ENCODE measurements at regions not wholly inside any gene's neighbourhood (a gene's known extent, or its start where the extent isn't known, plus 50 kb on each side); places are given as distances from the start of the nearest gene placed in this dataset.

- Histone ChIP-seq H3K4me3 (ENCODE audit: low read depth in 1 of 2, low read length in 2 of 2) (no peak overlapping the region), H3K27ac (ENCODE audit: low read depth, low read length) (no peak overlapping the region), H3K9me3 (ENCODE audit: control insufficient read depth in 1 of 2, low read length in 2 of 2) (no peaks in the 10 kb centered on the region), H3K4me1 (ENCODE audit: control insufficient read depth in 1 of 2, insufficient read depth in 2 of 2, low read length in 2 of 2) (no peaks in the 10 kb centered on the region), H3K27me3 (ENCODE audit: control insufficient read depth in 1 of 2, insufficient read depth in 2 of 2, low read length in 2 of 2) (no peaks in the 10 kb centered on the region), H3K36me3 (ENCODE audit: control insufficient read depth in 1 of 2, insufficient read depth in 2 of 2, low read length in 2 of 2) (no peaks in the 10 kb centered on the region), H3K9ac (ENCODE audit: low read depth in 1 of 2, low read length in 2 of 2) (no peak overlapping the region)
Observed at GRCh38 chr9:134517069-134517680, 124.4 kb upstream of the COL5A1 start.

- no peaks in the 10 kb centered on the region for H3K9me3 ChIP-seq (ENCODE audit: control insufficient read depth in 1 of 2, low read length in 2 of 2)
- no peak overlapping the region for H3K27ac ChIP-seq (ENCODE audit: low read depth, low read length)
- no peak overlapping the region for H3K9ac ChIP-seq (ENCODE audit: low read depth in 1 of 2, low read length in 2 of 2)
- H3K4me3 ChIP-seq (ENCODE audit: low read depth in 1 of 2, low read length in 2 of 2): no peak overlapping the region
- no peaks in the 10 kb centered on the region for H3K4me1 ChIP-seq (ENCODE audit: control insufficient read depth in 1 of 2, insufficient read depth in 2 of 2, low read length in 2 of 2)
- no peaks in the 10 kb centered on the region for H3K27me3 ChIP-seq (ENCODE audit: control insufficient read depth in 1 of 2, insufficient read depth in 2 of 2, low read length in 2 of 2)
- H3K36me3 ChIP-seq (ENCODE audit: control insufficient read depth in 1 of 2, insufficient read depth in 2 of 2, low read length in 2 of 2): no peaks in the 10 kb centered on the region
Observed at GRCh38 chr9:134518004-134518606, 123.5 kb upstream of the COL5A1 start.

GRCh38 chr9:134519375-134520070 is 122.1 kb upstream of the COL5A1 start:
- no peak overlapping the region for H3K9ac ChIP-seq (ENCODE audit: low read depth in 1 of 2, low read length in 2 of 2)
- H3K4me1 ChIP-seq (ENCODE audit: control insufficient read depth in 1 of 2, insufficient read depth in 2 of 2, low read length in 2 of 2): no peaks in the 10 kb centered on the region
- no peaks in the 10 kb centered on the region for H3K27me3 ChIP-seq (ENCODE audit: control insufficient read depth in 1 of 2, insufficient read depth in 2 of 2, low read length in 2 of 2)
- H3K36me3 ChIP-seq (ENCODE audit: control insufficient read depth in 1 of 2, insufficient read depth in 2 of 2, low read length in 2 of 2): no peaks in the 10 kb centered on the region
- no peaks in the 10 kb centered on the region for H3K9me3 ChIP-seq (ENCODE audit: control insufficient read depth in 1 of 2, low read length in 2 of 2)
- H3K4me3 ChIP-seq (ENCODE audit: low read depth in 1 of 2, low read length in 2 of 2): no peak overlapping the region
- no peak overlapping the region for H3K27ac ChIP-seq (ENCODE audit: low read depth, low read length)

GRCh38 chr9:134521817-134522501 is 119.6 kb upstream of the COL5A1 start:
- Histone ChIP-seq H3K27ac (ENCODE audit: low read depth, low read length) (no peak overlapping the region), H3K4me1 (ENCODE audit: control insufficient read depth in 1 of 2, insufficient read depth in 2 of 2, low read length in 2 of 2) (no peaks in the 10 kb centered on the region), H3K27me3 (ENCODE audit: control insufficient read depth in 1 of 2, insufficient read depth in 2 of 2, low read length in 2 of 2) (no peaks in the 10 kb centered on the region), H3K9me3 (ENCODE audit: control insufficient read depth in 1 of 2, low read length in 2 of 2) (no peaks in the 10 kb centered on the region), H3K9ac (ENCODE audit: low read depth in 1 of 2, low read length in 2 of 2) (no peak overlapping the region), H3K4me3 (ENCODE audit: low read depth in 1 of 2, low read length in 2 of 2) (no peak overlapping the region), H3K36me3 (ENCODE audit: control insufficient read depth in 1 of 2, insufficient read depth in 2 of 2, low read length in 2 of 2) (no peaks in the 10 kb centered on the region)

GRCh38 chr9:134522502-134522848 is 119.1 kb upstream of the COL5A1 start:
- Histone ChIP-seq H3K27ac (ENCODE audit: low read depth, low read length) (no peak overlapping the region), H3K27me3 (ENCODE audit: control insufficient read depth in 1 of 2, insufficient read depth in 2 of 2, low read length in 2 of 2) (no peaks in the 10 kb centered on the region), H3K4me1 (ENCODE audit: control insufficient read depth in 1 of 2, insufficient read depth in 2 of 2, low read length in 2 of 2) (no peaks in the 10 kb centered on the region), H3K4me3 (ENCODE audit: low read depth in 1 of 2, low read length in 2 of 2) (no peak overlapping the region), H3K9me3 (ENCODE audit: control insufficient read depth in 1 of 2, low read length in 2 of 2) (no peaks in the 10 kb centered on the region), H3K9ac (ENCODE audit: low read depth in 1 of 2, low read length in 2 of 2) (no peak overlapping the region), H3K36me3 (ENCODE audit: control insufficient read depth in 1 of 2, insufficient read depth in 2 of 2, low read length in 2 of 2) (no peaks in the 10 kb centered on the region)

- Histone ChIP-seq H3K9ac (ENCODE audit: low read depth in 1 of 2, low read length in 2 of 2) (no peak overlapping the region), H3K4me1 (ENCODE audit: control insufficient read depth in 1 of 2, insufficient read depth in 2 of 2, low read length in 2 of 2) (no peaks in the 10 kb centered on the region), H3K36me3 (ENCODE audit: control insufficient read depth in 1 of 2, insufficient read depth in 2 of 2, low read length in 2 of 2) (no peaks in the 10 kb centered on the region), H3K27me3 (ENCODE audit: control insufficient read depth in 1 of 2, insufficient read depth in 2 of 2, low read length in 2 of 2) (no peaks in the 10 kb centered on the region), H3K27ac (ENCODE audit: low read depth, low read length) (no peak overlapping the region), H3K9me3 (ENCODE audit: control insufficient read depth in 1 of 2, low read length in 2 of 2) (no peaks in the 10 kb centered on the region), H3K4me3 (ENCODE audit: low read depth in 1 of 2, low read length in 2 of 2) (no peak overlapping the region)
Observed at GRCh38 chr9:134522976-134523375, 118.6 kb upstream of the COL5A1 start.

GRCh38 chr9:134525070-134525815 is 116.4 kb upstream of the COL5A1 start:
- no peaks in the 10 kb centered on the region for H3K36me3 ChIP-seq (ENCODE audit: control insufficient read depth in 1 of 2, insufficient read depth in 2 of 2, low read length in 2 of 2)
- no peak overlapping the region for H3K27ac ChIP-seq (ENCODE audit: low read depth, low read length)
- H3K4me3 ChIP-seq (ENCODE audit: low read depth in 1 of 2, low read length in 2 of 2): no peak overlapping the region
- no peaks in the 10 kb centered on the region for H3K4me1 ChIP-seq (ENCODE audit: control insufficient read depth in 1 of 2, insufficient read depth in 2 of 2, low read length in 2 of 2)
- no peaks in the 10 kb centered on the region for H3K27me3 ChIP-seq (ENCODE audit: control insufficient read depth in 1 of 2, insufficient read depth in 2 of 2, low read length in 2 of 2)
- no peak overlapping the region for H3K9ac ChIP-seq (ENCODE audit: low read depth in 1 of 2, low read length in 2 of 2)
- no peaks in the 10 kb centered on the region for H3K9me3 ChIP-seq (ENCODE audit: control insufficient read depth in 1 of 2, low read length in 2 of 2)

- no peaks in the 10 kb centered on the region for H3K27me3 ChIP-seq (ENCODE audit: control insufficient read depth in 1 of 2, insufficient read depth in 2 of 2, low read length in 2 of 2)
- peaks cover 0 to 6% of the 10 kb centered on the region in 2 donors for H3K9me3 ChIP-seq (ENCODE audit: control insufficient read depth in 1 of 2, low read length in 2 of 2)
- H3K9ac ChIP-seq (ENCODE audit: low read depth in 1 of 2, low read length in 2 of 2): no peak overlapping the region
- H3K4me3 ChIP-seq (ENCODE audit: low read depth in 1 of 2, low read length in 2 of 2): no peak overlapping the region
- no peaks in the 10 kb centered on the region for H3K4me1 ChIP-seq (ENCODE audit: control insufficient read depth in 1 of 2, insufficient read depth in 2 of 2, low read length in 2 of 2)
- H3K27ac ChIP-seq (ENCODE audit: low read depth, low read length): peak overlapping the region; percentile 32
- H3K36me3 ChIP-seq (ENCODE audit: control insufficient read depth in 1 of 2, insufficient read depth in 2 of 2, low read length in 2 of 2): no peaks in the 10 kb centered on the region
Observed at GRCh38 chr9:134525841-134526583, 115.6 kb upstream of the COL5A1 start.

- no peaks in the 10 kb centered on the region for H3K27me3 ChIP-seq (ENCODE audit: control insufficient read depth in 1 of 2, insufficient read depth in 2 of 2, low read length in 2 of 2)
- H3K9me3 ChIP-seq (ENCODE audit: control insufficient read depth in 1 of 2, low read length in 2 of 2): peaks cover 0 to 6% of the 10 kb centered on the region in 2 donors
- no peaks in the 10 kb centered on the region for H3K4me1 ChIP-seq (ENCODE audit: control insufficient read depth in 1 of 2, insufficient read depth in 2 of 2, low read length in 2 of 2)
- no peaks in the 10 kb centered on the region for H3K36me3 ChIP-seq (ENCODE audit: control insufficient read depth in 1 of 2, insufficient read depth in 2 of 2, low read length in 2 of 2)
- peak overlapping the region; percentile 32 for H3K27ac ChIP-seq (ENCODE audit: low read depth, low read length)
- no peak overlapping the region for H3K9ac ChIP-seq (ENCODE audit: low read depth in 1 of 2, low read length in 2 of 2)
- H3K4me3 ChIP-seq (ENCODE audit: low read depth in 1 of 2, low read length in 2 of 2): no peak overlapping the region
Observed at GRCh38 chr9:134526584-134527477, 114.8 kb upstream of the COL5A1 start.

All from duodenal mucosa (tissue), 2 donors.